AG10803 (cell line): ENCODE measurements at regions not wholly inside any gene's neighbourhood (a gene's known extent, or its start where the extent isn't known, plus 50 kb on each side); places are given as distances from the start of the nearest gene placed in this dataset.
"Not testable (repeated sequence)": the region's sequence is repeated elsewhere in the genome, so short reads cannot be mapped to it uniquely, and the experiment has no call there.

Experiments used
- DNase-seq: peaks from one replicate; pipeline ENCODE4 v3.0.0; 2010; ENCODE audit warnings: low read depth
- H3K4me3 ChIP-seq: 2 replicates; pipeline ENCODE4 v1.5.1; 2011; ENCODE audit warnings: mild to moderate bottlenecking, low read length, control low read depth
- TF ChIP-seq, protein P1 (sequence below): conservative IDR thresholded peaks from 2 replicates; pipeline ENCODE4 v1.5.1; 2011; ENCODE audit warnings: mild to moderate bottlenecking, low read length, control low read depth, inconsistent platforms

DNA sequence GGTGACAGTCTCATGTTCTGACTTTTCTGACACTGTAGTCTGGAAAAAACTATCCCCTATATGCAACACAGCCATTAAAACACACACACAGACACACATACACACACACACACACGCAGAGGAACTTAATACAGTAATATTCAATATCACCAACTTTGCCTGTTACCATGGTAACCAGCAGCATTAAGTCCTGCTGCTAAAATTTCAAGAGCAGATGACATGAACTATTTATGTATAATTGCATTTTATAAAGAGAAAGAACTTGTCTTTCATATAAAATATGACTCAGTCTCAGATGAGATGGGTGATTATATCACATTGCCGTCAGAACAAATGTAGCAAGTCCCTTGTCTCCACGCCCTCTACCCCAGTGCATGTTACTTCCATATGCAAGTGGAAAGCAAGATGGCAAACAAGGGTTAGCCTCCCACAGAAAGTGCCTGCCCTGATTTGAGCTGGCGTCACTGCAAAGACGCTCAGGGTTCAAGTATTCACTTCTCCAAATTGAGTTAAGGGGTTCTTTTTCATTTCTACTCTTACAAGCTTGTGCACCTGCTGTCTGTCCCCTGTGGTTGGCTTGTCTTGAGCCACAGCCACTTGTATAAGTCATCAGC, 576.8 kb downstream of the UQCRFS1 start:
- no peak for DNase-seq
- H3K4me3 ChIP-seq: no peak overlapping the region
- TF ChIP-seq, protein P1, sequence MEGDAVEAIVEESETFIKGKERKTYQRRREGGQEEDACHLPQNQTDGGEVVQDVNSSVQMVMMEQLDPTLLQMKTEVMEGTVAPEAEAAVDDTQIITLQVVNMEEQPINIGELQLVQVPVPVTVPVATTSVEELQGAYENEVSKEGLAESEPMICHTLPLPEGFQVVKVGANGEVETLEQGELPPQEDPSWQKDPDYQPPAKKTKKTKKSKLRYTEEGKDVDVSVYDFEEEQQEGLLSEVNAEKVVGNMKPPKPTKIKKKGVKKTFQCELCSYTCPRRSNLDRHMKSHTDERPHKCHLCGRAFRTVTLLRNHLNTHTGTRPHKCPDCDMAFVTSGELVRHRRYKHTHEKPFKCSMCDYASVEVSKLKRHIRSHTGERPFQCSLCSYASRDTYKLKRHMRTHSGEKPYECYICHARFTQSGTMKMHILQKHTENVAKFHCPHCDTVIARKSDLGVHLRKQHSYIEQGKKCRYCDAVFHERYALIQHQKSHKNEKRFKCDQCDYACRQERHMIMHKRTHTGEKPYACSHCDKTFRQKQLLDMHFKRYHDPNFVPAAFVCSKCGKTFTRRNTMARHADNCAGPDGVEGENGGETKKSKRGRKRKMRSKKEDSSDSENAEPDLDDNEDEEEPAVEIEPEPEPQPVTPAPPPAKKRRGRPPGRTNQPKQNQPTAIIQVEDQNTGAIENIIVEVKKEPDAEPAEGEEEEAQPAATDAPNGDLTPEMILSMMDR: no peak

GRCh38 chr19:28634837-28635236, 578.1 kb downstream of the UQCRFS1 start:
- no peak overlapping the region for H3K4me3 ChIP-seq
- TF ChIP-seq, protein P1: no peak
- no peak for DNase-seq

- H3K4me3 ChIP-seq: no peak overlapping the region
- TF ChIP-seq, protein P1: no peak
- no peak for DNase-seq
Measured at GRCh38 chr19:28634019-28634328, 579.0 kb downstream of the UQCRFS1 start.

DNA sequence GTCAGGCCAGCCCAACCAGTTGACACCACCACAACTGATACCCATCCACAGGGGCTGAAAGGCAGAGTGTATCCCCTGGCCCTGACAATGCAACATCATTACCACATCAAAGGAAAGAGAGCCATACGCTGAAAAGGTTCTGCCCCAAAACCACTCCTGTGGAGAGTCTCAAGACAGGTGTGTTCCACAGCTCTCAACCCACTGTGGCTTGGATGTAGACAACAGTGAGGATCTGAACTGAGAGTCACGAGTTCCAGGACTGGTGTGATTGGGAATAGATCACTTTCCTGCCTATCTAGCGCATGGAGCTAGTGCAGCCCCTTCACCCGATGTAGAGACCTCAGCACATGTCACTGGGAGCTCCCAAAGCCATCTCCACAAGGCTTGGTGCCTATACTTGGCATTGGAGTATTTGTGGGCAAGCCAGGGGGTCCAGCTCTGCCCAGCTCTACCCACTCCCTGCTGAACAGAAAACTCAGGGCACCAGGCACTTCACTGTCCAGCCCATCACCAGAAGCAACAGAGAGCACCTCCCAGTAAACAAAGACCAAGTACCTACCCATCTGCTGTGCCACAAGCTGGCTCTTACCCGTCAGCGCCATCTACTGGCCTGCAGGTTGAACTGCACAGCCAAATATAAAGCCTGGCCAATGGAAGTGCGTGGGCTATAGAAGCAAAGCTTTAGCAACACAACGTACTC, 579.5 kb downstream of the UQCRFS1 start:
- peak; percentile 50 for DNase-seq
- H3K4me3 ChIP-seq: no peak overlapping the region
- TF ChIP-seq, protein P1: peak; percentile 86

DNA sequence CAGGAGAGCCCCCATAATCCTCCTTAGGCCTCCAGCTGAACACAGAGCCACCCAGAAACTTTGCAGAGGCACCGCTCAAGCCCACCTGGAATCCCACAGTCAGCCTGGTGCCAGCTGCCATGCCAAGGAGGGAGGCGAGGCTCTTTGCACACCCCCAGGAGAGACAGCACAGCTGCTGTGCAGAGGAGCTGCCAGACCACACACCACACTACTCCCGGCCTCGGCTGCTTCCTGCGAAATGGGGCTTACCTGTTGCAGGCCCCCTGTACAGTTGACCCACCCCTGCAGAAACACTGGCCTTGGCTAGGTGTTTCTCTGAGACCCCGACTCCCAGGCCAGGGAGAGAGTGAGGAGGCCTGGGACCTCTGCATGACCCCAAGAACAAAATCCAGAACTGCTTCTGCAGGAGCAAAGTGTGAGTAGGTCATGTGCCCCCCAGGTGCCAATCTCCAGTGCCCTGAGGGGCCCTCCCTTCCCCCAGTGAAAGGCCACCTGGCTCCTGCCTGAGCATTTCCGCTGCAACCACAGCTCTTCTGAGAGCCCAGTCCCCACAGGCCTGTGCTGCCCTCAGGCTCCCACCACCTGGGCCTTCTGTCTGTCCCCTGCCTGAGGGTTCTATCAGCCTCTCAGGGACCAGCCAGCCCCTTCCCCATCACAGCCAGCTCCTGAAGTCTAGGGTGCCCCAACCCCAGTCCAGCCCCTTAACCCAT, 580.4 kb downstream of the UQCRFS1 start:
- DNase-seq: no peak
- H3K4me3 ChIP-seq: no peak overlapping the region
- TF ChIP-seq, protein P1: no peak

DNA sequence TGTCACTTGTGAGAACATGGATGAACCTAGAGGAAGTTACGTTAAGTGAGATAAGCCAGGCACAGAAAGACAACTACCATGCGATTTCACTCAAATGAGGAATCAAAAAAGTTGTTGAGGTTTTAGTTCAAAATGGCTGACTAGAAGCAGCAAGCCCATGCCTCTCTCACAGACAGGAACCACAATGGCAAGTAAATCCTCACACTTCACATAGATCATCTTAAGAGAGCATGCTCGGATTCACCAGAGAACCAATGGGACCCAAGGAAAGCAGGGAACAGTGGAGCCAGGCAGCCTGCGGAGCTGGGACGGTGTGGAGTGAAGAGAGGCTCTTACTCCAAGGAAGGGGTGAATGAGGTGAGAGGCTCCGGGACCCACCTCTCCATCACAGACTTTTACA, 581.0 kb downstream of the UQCRFS1 start:
- TF ChIP-seq, protein P1: no peak
- no peak overlapping the region for H3K4me3 ChIP-seq
- no peak for DNase-seq

- no peak overlapping the region for H3K4me3 ChIP-seq
- TF ChIP-seq, protein P1: no peak
- DNase-seq: no peak
Measured at GRCh38 chr19:28627669-28628068, 585.3 kb downstream of the UQCRFS1 start.

DNA sequence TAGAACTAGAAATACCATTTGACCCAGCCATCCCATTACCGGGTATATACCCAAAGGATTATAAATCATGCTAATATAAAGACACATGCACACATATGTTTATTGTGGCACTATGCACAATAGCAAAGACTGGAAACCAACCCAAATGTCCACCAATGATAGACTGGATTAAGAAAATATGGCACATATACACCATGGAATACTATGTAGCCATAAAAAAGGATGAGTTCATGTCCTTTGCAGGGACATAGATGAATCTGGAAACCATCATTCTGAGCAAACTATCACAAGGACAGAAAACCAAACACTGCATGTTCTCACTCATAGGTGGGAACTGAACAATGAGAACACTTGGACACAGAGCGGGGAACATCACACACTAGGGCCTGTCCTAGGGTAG, 586.5 kb downstream of the UQCRFS1 start:
- not testable (repeated sequence) for H3K4me3 ChIP-seq, DNase-seq
